Mesendoderm (in vitro differentiated cells): ENCODE measurements at regions not wholly inside any gene's neighbourhood (a gene's known extent, or its start where the extent isn't known, plus 50 kb on each side); places are given as distances from the start of the nearest gene placed in this dataset.

Experiments used
- DNase-seq: peaks from one replicate; pipeline ENCODE4 v3.0.0; 2013
- H2AK5ac ChIP-seq: 2 replicates; pipeline ENCODE4 v1.6.1; 2013; ENCODE audit warnings: low read length, inconsistent platforms
- H2BK120ac ChIP-seq: 2 replicates; pipeline ENCODE4 v1.6.1; 2013; ENCODE audit warnings: low read depth, mild to moderate bottlenecking, low read length, moderate library complexity, mixed read lengths
- H2BK15ac ChIP-seq: replicated peaks from 2 replicates; pipeline ENCODE4 v1.6.1; 2013; ENCODE audit warnings: low read depth, mild to moderate bottlenecking, moderate library complexity
- H2BK5ac ChIP-seq: 2 replicates; pipeline ENCODE4 v1.6.1; 2013; ENCODE audit warnings: low read length, inconsistent platforms
- H3K18ac ChIP-seq: 2 replicates; pipeline ENCODE4 v1.6.1; 2013; ENCODE audit warnings: mild to moderate bottlenecking, low read length, mixed read lengths
- H3K23ac ChIP-seq: one replicate; pipeline ENCODE4 v1.6.1; 2013; ENCODE audit warnings: low read length
- H3K27ac ChIP-seq: 2 replicates; pipeline ENCODE4 v1.5.1; 2013; ENCODE audit warnings: low read depth, mild to moderate bottlenecking, inconsistent platforms, low read length, moderate library complexity
- H3K27me3 ChIP-seq: 2 replicates; pipeline ENCODE4 v1.6.1; 2013; ENCODE audit warnings: low read length, control low read depth, mild to moderate bottlenecking, inconsistent platforms; ENCODE audit not compliant: insufficient read depth, poor library complexity
- H3K36me3 ChIP-seq: 2 replicates; pipeline ENCODE4 v1.6.1; 2013; ENCODE audit warnings: low read length, inconsistent platforms; ENCODE audit not compliant: control insufficient read depth, insufficient read depth
- H3K4ac ChIP-seq: one replicate; pipeline ENCODE4 v1.6.1; 2013; ENCODE audit warnings: low read depth, mild to moderate bottlenecking, low read length, moderate library complexity
- H3K4me1 ChIP-seq: 2 replicates; pipeline ENCODE4 v1.6.1; 2013; ENCODE audit warnings: low read depth, low read length, inconsistent platforms; ENCODE audit not compliant: control insufficient read depth
- H3K4me2 ChIP-seq: 2 replicates; pipeline ENCODE4 v1.6.1; 2013; ENCODE audit warnings: low read length
- H3K4me3 ChIP-seq: 2 replicates; pipeline ENCODE4 v1.5.1; 2013; ENCODE audit warnings: mild to moderate bottlenecking, low read length
- H3K56ac ChIP-seq: one replicate; pipeline ENCODE4 v1.6.1; 2013; ENCODE audit warnings: low read length
- H3K79me1 ChIP-seq: 2 replicates; pipeline ENCODE4 v1.6.1; 2013; ENCODE audit warnings: low read length, inconsistent platforms
- H3K79me2 ChIP-seq: 2 replicates; pipeline ENCODE4 v1.6.1; 2013; ENCODE audit warnings: mild to moderate bottlenecking, low read length; ENCODE audit not compliant: control insufficient read depth, insufficient read depth
- H3K9ac ChIP-seq: 2 replicates; pipeline ENCODE4 v1.6.1; 2013; ENCODE audit warnings: low read length, inconsistent platforms
- H4K5ac ChIP-seq: one replicate; pipeline ENCODE4 v1.6.1; 2013; ENCODE audit warnings: low read length
- H4K8ac ChIP-seq: one replicate; pipeline ENCODE4 v1.6.1; 2013; ENCODE audit warnings: low read depth, mild to moderate bottlenecking, control low read depth, low read length, moderate library complexity
- WGBS: extraction: QIAGEN DNeasy Blood & Tissue Kit; methylation state at CpG from one replicate; pipeline ENCODE4 v1.1.7; 2013; ENCODE audit warnings: low lambda C conversion rate, missing lambda C conversion rate; ENCODE audit not compliant: insufficient coverage; ENCODE audit errors: extremely low coverage; 5-methylcytosine and 5-hydroxymethylcytosine counted together

DNA sequence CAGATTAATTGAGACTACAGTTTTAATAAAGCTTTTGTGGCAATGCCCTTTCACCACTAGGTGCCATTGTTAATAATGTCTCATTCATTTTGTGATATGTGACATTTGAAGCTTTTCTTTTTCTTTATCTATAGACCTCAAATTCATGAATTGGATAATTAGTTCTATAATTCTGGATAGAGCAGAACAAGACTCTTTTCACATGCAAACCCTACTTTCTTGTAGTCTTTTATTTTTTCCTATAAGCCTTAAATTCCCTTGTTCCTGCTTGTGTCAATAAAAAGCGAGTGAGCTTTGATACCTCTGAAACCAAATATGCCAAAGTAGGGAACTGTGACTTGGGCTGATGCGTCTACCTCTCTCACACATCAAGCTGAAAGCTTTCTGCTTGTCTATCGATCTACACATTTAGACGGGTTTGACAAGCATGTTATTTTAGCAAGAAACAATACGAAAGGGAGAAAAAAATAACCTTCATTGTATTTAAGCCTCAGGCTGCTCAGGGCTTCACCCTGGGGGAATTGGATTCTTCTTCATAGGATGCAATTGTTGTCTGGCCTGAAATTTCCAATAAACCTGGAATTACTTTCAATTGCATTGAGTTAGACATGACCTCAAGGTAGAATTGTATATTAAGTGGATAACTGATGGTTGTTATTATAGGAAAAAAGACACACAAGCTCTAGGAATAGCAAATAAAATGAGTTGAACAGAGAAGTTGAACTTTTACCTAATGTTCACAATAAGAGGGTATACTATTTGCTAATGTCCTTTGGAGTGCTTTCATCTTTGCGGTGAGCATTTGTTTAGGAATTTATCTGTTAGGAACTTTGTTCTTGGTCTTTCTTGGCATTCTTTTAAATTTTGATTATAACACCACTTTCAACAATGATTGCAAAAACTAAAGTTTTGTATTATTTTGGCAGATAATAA is 1150.2 kb upstream of the PCDH9 start:
- H3K79me2 ChIP-seq, result no peaks in the 10 kb centered on the region
- no peak overlapping the region for H2BK120ac ChIP-seq
- H4K5ac ChIP-seq, result no peak overlapping the region
- no peaks in the 10 kb centered on the region for H3K27me3 ChIP-seq
- H3K79me1 ChIP-seq, result no peaks in the 10 kb centered on the region
- H3K9ac ChIP-seq, result no peak overlapping the region
- no peak overlapping the region for H3K4me3 ChIP-seq
- H3K56ac ChIP-seq, result no peak overlapping the region
- no peak overlapping the region for H2BK15ac ChIP-seq
- no peaks in the 10 kb centered on the region for H3K36me3 ChIP-seq
- H2BK5ac ChIP-seq, result no peak overlapping the region
- H4K8ac ChIP-seq, result no peak overlapping the region
- no peak overlapping the region for H2AK5ac ChIP-seq
- H3K4ac ChIP-seq, result no peak overlapping the region
- H3K4me2 ChIP-seq, result no peak overlapping the region
- no peak for DNase-seq
- no peak overlapping the region for H3K23ac ChIP-seq
- H3K18ac ChIP-seq, result no peak overlapping the region
- H3K4me1 ChIP-seq, result no peaks in the 10 kb centered on the region
- no CpG with 5 or more reads among the region's 6 CpGs for WGBS
- no peak overlapping the region for H3K27ac ChIP-seq

DNA sequence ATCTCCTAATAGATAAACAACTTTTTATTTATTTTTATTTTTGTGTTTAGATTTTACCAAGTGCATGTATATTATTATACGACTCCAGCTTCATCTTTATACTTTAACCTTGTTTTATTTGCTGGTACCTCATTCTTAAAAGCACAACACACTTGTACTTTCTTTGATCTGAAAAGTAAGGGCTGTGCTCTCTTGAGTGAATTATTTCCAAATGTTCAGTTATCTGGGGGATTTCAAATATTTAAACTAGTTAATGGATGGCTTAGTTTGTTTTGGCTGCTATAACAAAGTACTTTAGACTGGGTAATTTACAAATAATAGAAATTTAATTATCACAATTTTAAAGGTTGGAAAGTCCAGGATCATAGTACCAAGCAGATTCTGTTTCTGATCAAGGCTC is 1148.2 kb upstream of the PCDH9 start:
- Histone ChIP-seq H4K5ac (no peak overlapping the region), H3K79me1 (no peaks in the 10 kb centered on the region), H3K56ac (no peak overlapping the region), H3K4me3 (no peak overlapping the region), H2AK5ac (no peak overlapping the region), H3K4me2 (no peak overlapping the region), H3K9ac (no peak overlapping the region), H3K27ac (no peak overlapping the region), H3K4ac (no peak overlapping the region), H2BK5ac (no peak overlapping the region), H2BK120ac (no peak overlapping the region), H3K18ac (no peak overlapping the region), H3K27me3 (no peaks in the 10 kb centered on the region), H4K8ac (no peak overlapping the region), H3K36me3 (no peaks in the 10 kb centered on the region), H3K23ac (no peak overlapping the region), H3K79me2 (no peaks in the 10 kb centered on the region), H3K4me1 (no peaks in the 10 kb centered on the region), H2BK15ac (no peak overlapping the region)
- no peak for DNase-seq
- WGBS, result no CpG with 5 or more reads among the region's 1 CpG

GRCh38 chr13:68375004-68375403 is 1144.9 kb upstream of the PCDH9 start:
- no peak overlapping the region for H3K23ac ChIP-seq
- H3K27ac ChIP-seq, result no peak overlapping the region
- no peak overlapping the region for H4K8ac ChIP-seq
- H3K56ac ChIP-seq, result no peak overlapping the region
- WGBS, result no CpG with 5 or more reads among the region's 2 CpGs
- H4K5ac ChIP-seq, result no peak overlapping the region
- H3K18ac ChIP-seq, result no peak overlapping the region
- H3K4me2 ChIP-seq, result no peak overlapping the region
- no peak overlapping the region for H2AK5ac ChIP-seq
- H2BK5ac ChIP-seq, result no peak overlapping the region
- H3K79me2 ChIP-seq, result no peaks in the 10 kb centered on the region
- H2BK120ac ChIP-seq, result no peak overlapping the region
- no peak overlapping the region for H2BK15ac ChIP-seq
- H3K4me1 ChIP-seq, result no peaks in the 10 kb centered on the region
- H3K9ac ChIP-seq, result no peak overlapping the region
- H3K4me3 ChIP-seq, result no peak overlapping the region
- DNase-seq, result no peak
- no peak overlapping the region for H3K4ac ChIP-seq
- H3K79me1 ChIP-seq, result no peaks in the 10 kb centered on the region
- H3K27me3 ChIP-seq, result no peaks in the 10 kb centered on the region
- H3K36me3 ChIP-seq, result no peaks in the 10 kb centered on the region

GRCh38 chr13:68369739-68370138 is 1139.6 kb upstream of the PCDH9 start:
- H3K56ac ChIP-seq, result no peak overlapping the region
- H2BK5ac ChIP-seq, result no peak overlapping the region
- WGBS, result no CpG with 5 or more reads among the region's 5 CpGs
- no peak overlapping the region for H3K4ac ChIP-seq
- no peak overlapping the region for H4K5ac ChIP-seq
- H3K23ac ChIP-seq, result no peak overlapping the region
- H3K4me1 ChIP-seq, result no peaks in the 10 kb centered on the region
- H3K4me3 ChIP-seq, result no peak overlapping the region
- no peaks in the 10 kb centered on the region for H3K36me3 ChIP-seq
- H3K79me2 ChIP-seq, result no peaks in the 10 kb centered on the region
- H3K4me2 ChIP-seq, result no peak overlapping the region
- no peak overlapping the region for H4K8ac ChIP-seq
- H2BK120ac ChIP-seq, result no peak overlapping the region
- no peak overlapping the region for H3K9ac ChIP-seq
- no peak overlapping the region for H3K27ac ChIP-seq
- H2BK15ac ChIP-seq, result no peak overlapping the region
- peak; percentile 39 for DNase-seq
- H3K27me3 ChIP-seq, result no peaks in the 10 kb centered on the region
- H2AK5ac ChIP-seq, result no peak overlapping the region
- H3K18ac ChIP-seq, result no peak overlapping the region
- H3K79me1 ChIP-seq, result no peaks in the 10 kb centered on the region

GRCh38 chr13:68368922-68369321 is 1138.8 kb upstream of the PCDH9 start:
- no peak for DNase-seq
- no peak overlapping the region for H3K27ac ChIP-seq

GRCh38 chr13:68359105-68359504 is 1129.0 kb upstream of the PCDH9 start:
- no peaks in the 10 kb centered on the region for H3K79me2 ChIP-seq
- no peak overlapping the region for H2BK15ac ChIP-seq
- no peaks in the 10 kb centered on the region for H3K27me3 ChIP-seq
- H3K23ac ChIP-seq, result no peak overlapping the region
- no peak overlapping the region for H3K4ac ChIP-seq
- H3K4me2 ChIP-seq, result no peak overlapping the region
- no peaks in the 10 kb centered on the region for H3K36me3 ChIP-seq
- H3K4me3 ChIP-seq, result no peak overlapping the region
- no peaks in the 10 kb centered on the region for H3K4me1 ChIP-seq
- no peak overlapping the region for H2BK120ac ChIP-seq
- H3K18ac ChIP-seq, result no peak overlapping the region
- no peak overlapping the region for H2BK5ac ChIP-seq
- no peak overlapping the region for H3K9ac ChIP-seq
- no peak overlapping the region for H3K56ac ChIP-seq
- H3K27ac ChIP-seq, result no peak overlapping the region
- H4K5ac ChIP-seq, result no peak overlapping the region
- H2AK5ac ChIP-seq, result no peak overlapping the region
- no peak for DNase-seq
- H4K8ac ChIP-seq, result no peak overlapping the region
- H3K79me1 ChIP-seq, result no peaks in the 10 kb centered on the region
- no CpG with 5 or more reads among the region's 1 CpG for WGBS

More at GRCh38 chr13:68368922-68369321, 1138.8 kb upstream of the PCDH9 start:
- no peak overlapping the region for H3K4me2 ChIP-seq
- H3K79me2 ChIP-seq, result no peaks in the 10 kb centered on the region
- no peaks in the 10 kb centered on the region for H3K79me1 ChIP-seq
- WGBS, result 100% methylated on average over 1 of the region's 2 CpGs
- no peak overlapping the region for H2BK5ac ChIP-seq
- no peak overlapping the region for H4K5ac ChIP-seq
- H2AK5ac ChIP-seq, result no peak overlapping the region
- no peak overlapping the region for H3K4me3 ChIP-seq
- no peaks in the 10 kb centered on the region for H3K27me3 ChIP-seq
- no peak overlapping the region for H3K56ac ChIP-seq
- no peak overlapping the region for H3K4ac ChIP-seq
- H3K9ac ChIP-seq, result no peak overlapping the region
- no peak overlapping the region for H2BK15ac ChIP-seq
- H3K4me1 ChIP-seq, result no peaks in the 10 kb centered on the region
- no peak overlapping the region for H4K8ac ChIP-seq
- H2BK120ac ChIP-seq, result no peak overlapping the region
- no peaks in the 10 kb centered on the region for H3K36me3 ChIP-seq
- H3K23ac ChIP-seq, result no peak overlapping the region
- no peak overlapping the region for H3K18ac ChIP-seq
